ENCODE measurements at regions not wholly inside any gene's neighbourhood (a gene's known extent, or its start where the extent isn't known, plus 50 kb on each side); places are given as distances from the start of the nearest gene placed in this dataset.

DNA sequence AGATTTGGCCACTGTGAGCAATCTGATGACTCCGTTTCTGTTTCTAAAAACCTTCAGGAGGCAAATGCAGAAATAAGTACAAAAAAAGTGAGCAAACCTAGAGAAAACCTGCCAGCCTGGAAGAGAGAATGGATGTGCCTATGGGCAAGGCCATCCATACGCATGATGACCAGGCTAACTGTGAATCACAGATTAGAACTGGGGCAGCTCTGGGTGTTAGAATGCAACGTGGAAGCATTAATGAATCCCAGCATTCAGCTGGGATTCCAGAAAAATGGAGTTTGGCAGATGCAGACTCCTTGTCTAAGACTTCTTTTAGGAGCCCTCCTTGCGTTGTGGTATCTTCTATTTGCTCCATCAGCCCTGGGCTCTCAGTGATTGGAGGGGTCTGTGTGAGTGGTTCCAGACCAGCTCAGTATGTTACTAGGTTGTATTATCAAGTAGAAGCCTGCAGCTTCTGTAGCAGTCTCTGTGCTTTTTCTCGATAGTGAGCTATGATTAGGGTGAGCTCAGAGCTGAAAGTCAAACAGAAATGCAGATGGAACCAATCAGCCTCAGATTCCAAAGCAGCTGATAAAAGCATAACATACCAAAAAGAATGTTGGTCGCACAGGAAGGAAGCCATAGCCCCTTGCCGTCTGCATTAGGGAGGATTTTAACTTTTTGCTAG is 154.0 kb downstream of the PSMG1 start:
- TF ChIP-seq CTCF (conservative IDR thresholded peaks at IDR 0.05; ENCODE audit: low read depth, low read length) (no peak), EZH2 (IDR thresholded peaks at IDR 0.05; ENCODE audit: low read length, unreplicated experiment) (no peak)
